HEK293 (cell line): ENCODE measurements at regions not wholly inside any gene's neighbourhood (a gene's known extent, or its start where the extent isn't known, plus 50 kb on each side); places are given as distances from the start of the nearest gene placed in this dataset.

Experiments used
- CTCF ChIA-PET: fragments of 350-600 bp; formaldehyde crosslinking; extraction: SDS; loops from one replicate; lab custom pipeline; 2021; ENCODE audit warnings: antibody characterized with exemption; lab: Yijun Ruan, JAX
- POLR2A ChIA-PET: fragments of 300-600 bp; formaldehyde crosslinking; extraction: SDS; loops from one replicate; lab custom pipeline; 2020; ENCODE audit warnings: antibody characterized with exemption, inconsistent platforms; lab: Yijun Ruan, JAX
- H3K27ac ChIP-seq: fragments of 200-500 bp; sonication (Bioruptor generic); 2 replicates; pipeline ENCODE4 v1.5.1; 2014; ENCODE audit warnings: low read depth, low read length, control low read depth, inconsistent platforms; ENCODE audit errors: extremely low read depth
- H3K36me3 ChIP-seq, 2 experiments: fragments of 200-500 bp in 1 of 2; sonication (Bioruptor generic) in 1 of 2; 1 replicate in 1 of 2; 2 replicates in 1 of 2; pipeline ENCODE4 v1.5.1; 2014 to 2017; ENCODE audit warnings: inconsistent platforms in 2 of 2, low read length in 2 of 2; ENCODE audit not compliant: control insufficient read depth in 2 of 2, insufficient read depth in 1 of 2
- H3K4me1 ChIP-seq: fragments of 200-500 bp; sonication (Bioruptor generic); 2 replicates; pipeline ENCODE4 v1.5.1; 2014; ENCODE audit warnings: mild to moderate bottlenecking, low read length, inconsistent platforms; ENCODE audit not compliant: control insufficient read depth, insufficient read depth
- H3K4me3 ChIP-seq: 2 replicates; pipeline ENCODE4 v1.5.1; 2011; ENCODE audit warnings: low read depth, mild to moderate bottlenecking, control low read depth, low read length, moderate library complexity
- H3K9me3 ChIP-seq: fragments of 200-500 bp; sonication (Bioruptor generic); 2 replicates; pipeline ENCODE4 v1.5.1; 2014; ENCODE audit warnings: low read depth, low read length, inconsistent platforms; ENCODE audit not compliant: control insufficient read depth, insufficient read depth
- BCL6B ChIP-seq: fragments of 450-650 bp; formaldehyde crosslinking; IDR thresholded peaks from 2 replicates; pipeline ENCODE4 v1.5.1; 2017; ENCODE audit warnings: missing biosample characterization, missing genetic modification characterization
- PATZ1 ChIP-seq: fragments of 450-650 bp; formaldehyde crosslinking; IDR thresholded peaks from 2 replicates; pipeline ENCODE4 v1.5.1; 2016; ENCODE audit warnings: missing biosample characterization, missing genetic modification characterization
- PRDM2 ChIP-seq: fragments of 450-650 bp; formaldehyde crosslinking; IDR thresholded peaks from 2 replicates; pipeline ENCODE4 v1.5.1; 2016; ENCODE audit warnings: missing biosample characterization, missing genetic modification characterization, borderline replicate concordance
- RBAK ChIP-seq: fragments of 450-650 bp; formaldehyde crosslinking; IDR thresholded peaks from 2 replicates; pipeline ENCODE4 v1.5.1; 2016; ENCODE audit warnings: missing biosample characterization, missing genetic modification characterization
- SCRT1 ChIP-seq: fragments of 450-650 bp; formaldehyde crosslinking; IDR thresholded peaks from 2 replicates; pipeline ENCODE4 v1.5.1; 2016; ENCODE audit warnings: missing biosample characterization, missing genetic modification characterization, borderline replicate concordance
- SCRT2 ChIP-seq: fragments of 450-650 bp; formaldehyde crosslinking; IDR thresholded peaks from 2 replicates; pipeline ENCODE4 v1.5.1; 2016; ENCODE audit warnings: missing biosample characterization, missing genetic modification characterization
- ZBTB48 ChIP-seq: fragments of 450-650 bp; formaldehyde crosslinking; IDR thresholded peaks from 2 replicates; pipeline ENCODE4 v1.5.1; 2016; ENCODE audit warnings: missing biosample characterization, missing genetic modification characterization
- ZNF354C ChIP-seq: fragments of 450-650 bp; formaldehyde crosslinking; IDR thresholded peaks from 2 replicates; pipeline ENCODE4 v1.5.1; 2016; ENCODE audit warnings: missing biosample characterization, missing genetic modification characterization, low read depth, borderline replicate concordance
- ZNF501 ChIP-seq: fragments of 450-650 bp; formaldehyde crosslinking; IDR thresholded peaks from 2 replicates; pipeline ENCODE4 v1.5.1; 2016; ENCODE audit warnings: missing biosample characterization, missing genetic modification characterization
- ZXDB ChIP-seq: fragments of 450-650 bp; formaldehyde crosslinking; IDR thresholded peaks from 2 replicates; pipeline ENCODE4 v1.5.1; 2016; ENCODE audit warnings: missing biosample characterization, missing genetic modification characterization

- TF ChIP-seq ZNF354C (tag by site-specific recombination) (no peak), RBAK (tag by site-specific recombination) (no peak), ZXDB (no peak)
Measured at GRCh38 chr14:58912287-58912686, 274.5 kb downstream of the DACT1 start (continued).

- no peaks in the 10 kb centered on the region for H3K36me3 ChIP-seq
- no peaks in the 10 kb centered on the region for H3K9me3 ChIP-seq
- H3K4me1 ChIP-seq: peaks cover 10% of the 10 kb centered on the region
- no peak for TF ChIP-seq PRDM2
- 0 out of 2 replicates have a peak, but pooled peaks have one; percentile 15 for TF ChIP-seq BCL6B (tag by site-specific recombination)
- TF ChIP-seq PATZ1 (tag by site-specific recombination): no peak
- peak; percentile 72 for TF ChIP-seq SCRT2 (tag by site-specific recombination)
- peak; percentile 56; the same call in 1 of the 2 replicates for TF ChIP-seq SCRT1
- H3K4me3 ChIP-seq: no peak overlapping the region
- ChIA-PET CTCF (interaction anchor here (1.7 kb wide), 1 partner anchor 66 kb away, joined by 4 read pairs; no protein-coding TSS in a partner anchor), POLR2A (no interaction called here)
- H3K27ac ChIP-seq: no peak overlapping the region
Measured at GRCh38 chr14:58912799-58913432, 275.2 kb downstream of the DACT1 start.

- no peaks in the 10 kb centered on the region for H3K9me3 ChIP-seq
- H3K4me1 ChIP-seq: peaks cover 20% of the 10 kb centered on the region
- ChIA-PET CTCF (interaction anchor here (1.7 kb wide), 1 partner anchor 67 kb away, joined by 4 read pairs; no protein-coding TSS in a partner anchor), POLR2A (no interaction called here)
- no peak overlapping the region for H3K4me3 ChIP-seq
- no peaks in the 10 kb centered on the region for H3K36me3 ChIP-seq
- H3K27ac ChIP-seq: no peak overlapping the region
- 0 out of 2 replicates have a peak, but pooled peaks have one; percentile 32 for TF ChIP-seq ZBTB48 (tag by site-specific recombination)
- no peak for TF ChIP-seq ZNF501 (tag by site-specific recombination)
Measured at GRCh38 chr14:58914279-58914855, 274.1 kb upstream of the DAAM1 start.
